H1 (cell line): ENCODE measurements at regions not wholly inside any gene's neighbourhood (a gene's known extent, or its start where the extent isn't known, plus 50 kb on each side); places are given as distances from the start of the nearest gene placed in this dataset.

ENCODE experiments used
- KDM5A ChIP-seq: fragments of 200-600 bp; IDR thresholded peaks from 2 replicates; pipeline ENCODE4 v1.7.1; 2012; ENCODE audit warnings: mild to moderate bottlenecking, low read length, inconsistent platforms, mixed read lengths
- PHF8 ChIP-seq: fragments of 200-600 bp; sonication (generic); conservative IDR thresholded peaks from 2 replicates; pipeline ENCODE4 v1.7.1; 2012; ENCODE audit warnings: low read depth, mild to moderate bottlenecking, inconsistent platforms, low read length, moderate library complexity
- POLR2A ChIP-seq, 2 experiments: IDR thresholded peaks; 1 replicate in 1 of 2; 2 replicates in 1 of 2; pipeline ENCODE4 v1.6.1; 2011; ENCODE audit warnings: low read depth in 2 of 2, low read length in 2 of 2, mild to moderate bottlenecking in 2 of 2; ENCODE audit errors: control extremely low read depth in 1 of 2
- SRF ChIP-seq: IDR thresholded peaks from 2 replicates; pipeline ENCODE4 v1.6.1; 2011; ENCODE audit warnings: mild to moderate bottlenecking, low read depth, low read length, moderate library complexity
- TAF1 ChIP-seq: IDR thresholded peaks from 2 replicates; pipeline ENCODE4 v1.6.1; 2011; ENCODE audit warnings: mild to moderate bottlenecking, low read depth, low read length

GRCh38 chr20:50442512-50442911, 67.7 kb upstream of the PTPN1 start (continued):
- TF ChIP-seq TAF1 (no peak), PHF8 (no peak), POLR2A (IDR thresholded peaks at IDR 0.05; ENCODE audit: control extremely low read depth in 1 of 2, low read depth in 2 of 2, low read length in 2 of 2) (no peak), KDM5A (no peak), SRF (no peak)
